AG09319 (cell line): ENCODE measurements at regions not wholly inside any gene's neighbourhood (a gene's known extent, or its start where the extent isn't known, plus 50 kb on each side); places are given as distances from the start of the nearest gene placed in this dataset.

Experiments used
- DNase-seq: peaks from one replicate; pipeline ENCODE4 v3.0.0-alpha.2; 2010; ENCODE audit warnings: low read depth; ENCODE audit errors: extremely low read depth
- CTCF ChIP-seq: IDR thresholded peaks from 2 replicates; pipeline ENCODE4 v1.5.1; 2011; ENCODE audit warnings: low read depth, mild to moderate bottlenecking, inconsistent platforms, low read length, moderate library complexity

- no peak for TF ChIP-seq CTCF
- no peak for DNase-seq
These were observed 188.8 kb downstream of the CDH26 start for GRCh38 chr20:60147004-60147403.

- no peak for DNase-seq
- TF ChIP-seq CTCF, result no peak
These were observed 190.7 kb downstream of the CDH26 start for GRCh38 chr20:60148885-60149284.

GRCh38 chr20:60152792-60153191, 194.6 kb downstream of the CDH26 start:
- no peak for TF ChIP-seq CTCF
- no peak for DNase-seq

- TF ChIP-seq CTCF, result no peak
- DNase-seq, result no peak
These were observed 202.4 kb downstream of the CDH26 start for GRCh38 chr20:60160451-60161145.

GRCh38 chr20:60167812-60168211, 209.6 kb downstream of the CDH26 start:
- DNase-seq, result no peak

GRCh38 chr20:60168963-60169362, 210.7 kb downstream of the CDH26 start:
- no peak for TF ChIP-seq CTCF
- no peak for DNase-seq

More at GRCh38 chr20:60167812-60168211, 209.6 kb downstream of the CDH26 start:
- no peak for TF ChIP-seq CTCF

- TF ChIP-seq CTCF, result no peak
- no peak for DNase-seq
These were observed 211.9 kb downstream of the CDH26 start for GRCh38 chr20:60170116-60170515.
